PFSK-1 (cell line): ENCODE measurements at regions not wholly inside any gene's neighbourhood (a gene's known extent, or its start where the extent isn't known, plus 50 kb on each side); places are given as distances from the start of the nearest gene placed in this dataset.

ENCODE experiments used
- FOXP2 ChIP-seq: optimal IDR thresholded peaks from 2 replicates; pipeline ENCODE3; 2011; ENCODE audit warnings: borderline replicate concordance, control low read depth, inconsistent platforms; ENCODE audit not compliant: insufficient read depth; ENCODE audit errors: extremely low read length, extremely low read depth
- POLR2AphosphoS5 ChIP-seq: IDR thresholded peaks from 2 replicates; pipeline ENCODE4 v1.6.1; 2012; ENCODE audit warnings: low read depth, mild to moderate bottlenecking, control low read depth, low read length, moderate library complexity
- REST ChIP-seq, 2 experiments: IDR thresholded peaks; 2 replicates each; pipeline versions ENCODE4 v1.6.1 to v1.8.0; 2011 to 2012; ENCODE audit warnings: low read depth in 2 of 2, low read length in 2 of 2, control low read depth in 1 of 2, inconsistent platforms in 1 of 2, mild to moderate bottlenecking in 1 of 2, moderate library complexity in 1 of 2; ENCODE audit not compliant: insufficient read depth in 1 of 2
- SIN3A ChIP-seq: IDR thresholded peaks from 2 replicates; pipeline ENCODE4 v1.6.1; 2012; ENCODE audit warnings: mild to moderate bottlenecking, low read length, moderate library complexity, borderline replicate concordance; ENCODE audit not compliant: insufficient read depth
- TAF1 ChIP-seq: IDR thresholded peaks from 2 replicates; pipeline ENCODE4 v1.6.1; 2012; ENCODE audit warnings: low read length, control low read depth, borderline replicate concordance; ENCODE audit not compliant: insufficient read depth

- no peak for TF ChIP-seq TAF1
- TF ChIP-seq REST (IDR thresholded peaks at IDR 0.05; ENCODE audit: insufficient read depth in 1 of 2, low read depth in 2 of 2, low read length in 2 of 2), result no peak
- TF ChIP-seq SIN3A, result no peak
Measured at GRCh38 chr10:2208106-2208505, 470.8 kb upstream of the ADARB2 start.

- no peak for TF ChIP-seq TAF1
- TF ChIP-seq SIN3A, result no peak
- no peak for TF ChIP-seq POLR2AphosphoS5
- TF ChIP-seq REST (IDR thresholded peaks at IDR 0.05; ENCODE audit: insufficient read depth in 1 of 2, low read depth in 2 of 2, low read length in 2 of 2), result no peak
- no peak for TF ChIP-seq FOXP2
Measured at GRCh38 chr10:2207246-2207922, 470.1 kb upstream of the ADARB2 start.

GRCh38 chr10:2205406-2205805 is 468.1 kb upstream of the ADARB2 start:
- TF ChIP-seq FOXP2 (no peak), SIN3A (no peak), REST (IDR thresholded peaks at IDR 0.05; ENCODE audit: insufficient read depth in 1 of 2, low read depth in 2 of 2, low read length in 2 of 2) (no peak), TAF1 (no peak), POLR2AphosphoS5 (no peak)

- TF ChIP-seq REST (IDR thresholded peaks at IDR 0.05; ENCODE audit: insufficient read depth in 1 of 2, low read depth in 2 of 2, low read length in 2 of 2) (no peak), FOXP2 (no peak), POLR2AphosphoS5 (no peak), TAF1 (no peak), SIN3A (no peak)
Measured at GRCh38 chr10:2202401-2202800, 465.1 kb upstream of the ADARB2 start.
